Astrocyte (in vitro differentiated cells and primary cell): ENCODE measurements at regions not wholly inside any gene's neighbourhood (a gene's known extent, or its start where the extent isn't known, plus 50 kb on each side); places are given as distances from the start of the nearest gene placed in this dataset.
"Not testable (repeated sequence)": the region's sequence is repeated elsewhere in the genome, so short reads cannot be mapped to it uniquely, and the experiment has no call there.

ENCODE experiments used
- DNase-seq: peaks from one replicate; pipeline ENCODE4 v3.0.0-alpha.2; 2010; ENCODE audit warnings: low read depth
- FAIRE-seq: peaks from 2 replicates; lab custom pipeline; 2011; peaks lifted over from hg19 to GRCh38; lab: Jason Lieb, UNC
- H2AFZ ChIP-seq: 2 replicates; pipeline ENCODE4 v1.6.0; 2012; ENCODE audit warnings: low read depth, low read length, inconsistent platforms
- H3K27ac ChIP-seq: 2 replicates; pipeline ENCODE4 v1.5.1; 2011; ENCODE audit warnings: low read depth, low read length, inconsistent platforms
- H3K27me3 ChIP-seq: 2 replicates; pipeline ENCODE4 v1.6.0; 2011; ENCODE audit warnings: low read length, inconsistent platforms; ENCODE audit not compliant: insufficient read depth
- H3K36me3 ChIP-seq: 2 replicates; pipeline ENCODE4 v1.5.1; 2011; ENCODE audit warnings: low read length, inconsistent platforms; ENCODE audit not compliant: insufficient read depth
- H3K4me1 ChIP-seq: 2 replicates; pipeline ENCODE4 v1.5.1; 2011; ENCODE audit warnings: low read length, inconsistent platforms; ENCODE audit not compliant: insufficient read depth
- H3K4me2 ChIP-seq: 2 replicates; pipeline ENCODE4 v1.6.0; 2012; ENCODE audit warnings: low read length, inconsistent platforms
- H3K4me3 ChIP-seq: 2 replicates; pipeline ENCODE4 v1.5.1; 2011; ENCODE audit warnings: low read depth, mild to moderate bottlenecking, low read length, inconsistent platforms; ENCODE audit not compliant: insufficient read depth
- H3K79me2 ChIP-seq: 2 replicates; pipeline ENCODE4 v1.6.0; 2012; ENCODE audit warnings: mild to moderate bottlenecking, low read length, inconsistent platforms; ENCODE audit not compliant: insufficient read depth
- H3K9ac ChIP-seq: 2 replicates; pipeline ENCODE4 v1.6.0; 2012; ENCODE audit warnings: mild to moderate bottlenecking, low read length, inconsistent platforms
- H3K9me3 ChIP-seq: 2 replicates; pipeline ENCODE4 v1.5.1; 2012; ENCODE audit warnings: low read depth, mild to moderate bottlenecking, low read length, inconsistent platforms; ENCODE audit not compliant: insufficient read depth
- H4K20me1 ChIP-seq: 2 replicates; pipeline ENCODE4 v1.6.0; 2012; ENCODE audit warnings: low read length, inconsistent platforms; ENCODE audit not compliant: insufficient read depth
- H3K27ac Mint-ChIP-seq: one replicate; pipeline ENCODE4 v1.8.0; 2021; ENCODE audit warnings: mild to moderate bottlenecking, mixed read lengths; ENCODE audit not compliant: unreplicated experiment
- H3K27me3 Mint-ChIP-seq: one replicate; pipeline ENCODE4 v1.8.0; 2021; ENCODE audit warnings: low read depth, mixed read lengths; ENCODE audit not compliant: unreplicated experiment
- H3K36me3 Mint-ChIP-seq: one replicate; pipeline ENCODE4 v1.8.0; 2021; ENCODE audit warnings: low read depth, mixed read lengths; ENCODE audit not compliant: unreplicated experiment
- H3K4me1 Mint-ChIP-seq: one replicate; pipeline ENCODE4 v1.8.0; 2021; ENCODE audit warnings: low read depth, mixed read lengths; ENCODE audit not compliant: unreplicated experiment
- H3K4me3 Mint-ChIP-seq: one replicate; pipeline ENCODE4 v1.8.0; 2021; ENCODE audit warnings: mild to moderate bottlenecking, moderate library complexity, mixed read lengths; ENCODE audit not compliant: unreplicated experiment
- H3K9me3 Mint-ChIP-seq: one replicate; pipeline ENCODE4 v1.8.0; 2021; ENCODE audit warnings: mild to moderate bottlenecking, mixed read lengths; ENCODE audit not compliant: unreplicated experiment
- CTCF ChIP-seq: IDR thresholded peaks from 2 replicates; pipeline ENCODE4 v1.5.1; 2011; ENCODE audit warnings: low read depth, mild to moderate bottlenecking, inconsistent platforms, low read length, moderate library complexity; ENCODE audit not compliant: insufficient read depth
- EZH2 ChIP-seq: IDR thresholded peaks from 2 replicates; pipeline ENCODE4 v1.6.1; 2012; ENCODE audit warnings: mild to moderate bottlenecking, low read length, inconsistent platforms; ENCODE audit not compliant: insufficient read depth

GRCh38 chr2:13433954-13434353 lies 717.2 kb downstream of the TRIB2 start:
- Histone ChIP-seq H3K27me3 (no peaks in the 10 kb centered on the region), H4K20me1 (no peaks in the 10 kb centered on the region), H2AFZ (no peak overlapping the region), H3K4me2 (no peak overlapping the region), H3K36me3 (no peaks in the 10 kb centered on the region), H3K9me3 (no peaks in the 10 kb centered on the region), H3K4me3 (no peak overlapping the region), H3K27ac (no peak overlapping the region), H3K4me1 (no peaks in the 10 kb centered on the region), H3K9ac (no peak overlapping the region), H3K79me2 (no peaks in the 10 kb centered on the region)
- no peak overlapping the region for H3K27ac Mint-ChIP-seq
- DNase-seq: no peak
- no peaks in the 10 kb centered on the region for H3K4me1 Mint-ChIP-seq
- H3K4me3 Mint-ChIP-seq: no peak overlapping the region
- peaks cover 4% of the 10 kb centered on the region for H3K9me3 Mint-ChIP-seq
- FAIRE-seq: no peak
- H3K36me3 Mint-ChIP-seq: no peaks in the 10 kb centered on the region
- no peaks in the 10 kb centered on the region for H3K27me3 Mint-ChIP-seq
- TF ChIP-seq EZH2 (no peak), CTCF (no peak)

GRCh38 chr2:13443554-13444261 lies 727.0 kb downstream of the TRIB2 start:
- H2AFZ ChIP-seq, H3K4me3 Mint-ChIP-seq, H3K4me3 ChIP-seq, H3K4me2 ChIP-seq, H3K4me1 Mint-ChIP-seq, H3K79me2 ChIP-seq, H3K27me3 Mint-ChIP-seq, H3K27me3 ChIP-seq, H3K9ac ChIP-seq, H3K36me3 Mint-ChIP-seq, H3K4me1 ChIP-seq, DNase-seq, H3K36me3 ChIP-seq, H3K9me3 Mint-ChIP-seq, H4K20me1 ChIP-seq, H3K9me3 ChIP-seq, H3K27ac ChIP-seq, H3K27ac Mint-ChIP-seq: not testable (repeated sequence)
- FAIRE-seq: peak; percentile 60

GRCh38 chr2:13462464-13462863 lies 745.7 kb downstream of the TRIB2 start:
- Histone ChIP-seq H3K36me3 (no peaks in the 10 kb centered on the region), H3K79me2 (no peaks in the 10 kb centered on the region), H3K27ac (no peak overlapping the region), H3K9me3 (no peaks in the 10 kb centered on the region), H4K20me1 (no peaks in the 10 kb centered on the region), H2AFZ (no peak overlapping the region), H3K4me2 (no peak overlapping the region), H3K9ac (no peak overlapping the region), H3K27me3 (no peaks in the 10 kb centered on the region), H3K4me1 (no peaks in the 10 kb centered on the region), H3K4me3 (no peak overlapping the region)
- DNase-seq (no peak), FAIRE-seq (no peak)
- Mint-ChIP-seq H3K36me3 (no peaks in the 10 kb centered on the region), H3K4me3 (no peak overlapping the region), H3K4me1 (no peaks in the 10 kb centered on the region), H3K27ac (no peak overlapping the region), H3K27me3 (no peaks in the 10 kb centered on the region), H3K9me3 (no peaks in the 10 kb centered on the region)
- no peak for TF ChIP-seq EZH2
- TF ChIP-seq CTCF: no peak
